OCI-LY3 (cell line): ENCODE measurements at regions not wholly inside any gene's neighbourhood (a gene's known extent, or its start where the extent isn't known, plus 50 kb on each side); places are given as distances from the start of the nearest gene placed in this dataset.

Experiments
- H2AFZ ChIP-seq: fragments of 200-600, 300-600 bp; shearing (Covaris generic); 2 replicates; pipeline ENCODE4 v1.6.0; 2014; ENCODE audit warnings: antibody characterized with exemption, low read depth, low read length
- H3K27ac ChIP-seq: fragments of 200-600, 300-600 bp; sonication (generic); 2 replicates; pipeline ENCODE4 v1.5.1; 2014; ENCODE audit warnings: mild to moderate bottlenecking, low read length, moderate library complexity, mixed read lengths
- H3K27me3 ChIP-seq: fragments of 200-600, 300-600 bp; sonication (generic); 2 replicates; pipeline ENCODE4 v1.6.1; 2014; ENCODE audit warnings: low read depth, low read length, mixed read lengths
- H3K36me3 ChIP-seq: fragments of 200-600, 300-600 bp; sonication (generic); replicated peaks from 2 replicates; pipeline ENCODE3; 2014; ENCODE audit warnings: low read depth, low read length, mixed read lengths
- H3K4me1 ChIP-seq: fragments of 300-600, 200-600 bp; sonication (generic); 2 replicates; pipeline ENCODE4 v1.6.1; 2014; ENCODE audit warnings: low read length, mixed read lengths
- H3K4me2 ChIP-seq: fragments of 200-600, 300-600 bp; sonication (generic); 2 replicates; pipeline ENCODE4 v1.6.1; 2014; ENCODE audit warnings: low read length, mixed read lengths
- H3K4me3 ChIP-seq: fragments of 300-600, 200-600 bp; sonication (generic); 2 replicates; pipeline ENCODE4 v1.5.1; 2014; ENCODE audit warnings: antibody characterized with exemption, mild to moderate bottlenecking, low read length, moderate library complexity
- H3K79me2 ChIP-seq: fragments of 300-600, 200-600 bp; shearing (Covaris generic); 2 replicates; pipeline ENCODE4 v1.6.1; 2014; ENCODE audit warnings: mild to moderate bottlenecking, low read length, mixed read lengths
- H3K9ac ChIP-seq: fragments of 300-600, 200-600 bp; shearing (Covaris generic); 2 replicates; pipeline ENCODE4 v1.6.0; 2014; ENCODE audit warnings: mild to moderate bottlenecking, low read length, moderate library complexity
- H3K9me3 ChIP-seq: fragments of 200-600, 300-600 bp; shearing (Covaris generic); 2 replicates; pipeline ENCODE4 v1.6.1; 2014; ENCODE audit warnings: low read length, mixed read lengths; ENCODE audit not compliant: insufficient read depth
- H4K20me1 ChIP-seq: fragments of 200-600, 300-600 bp; sonication (generic); 2 replicates; pipeline ENCODE4 v1.6.1; 2016; ENCODE audit warnings: low read length, mixed read lengths; ENCODE audit not compliant: insufficient read depth
- EZH2phosphoT487 ChIP-seq: fragments of 200-600 bp; shearing (Covaris generic); IDR thresholded peaks from 2 replicates; pipeline ENCODE4 v1.6.1; 2018; ENCODE audit warnings: antibody characterized with exemption, mixed run types, low read depth
- TF ChIP-seq, protein P1 (sequence below): fragments of 200-600, 300-600 bp; sonication (generic); IDR thresholded peaks from 2 replicates; pipeline ENCODE4 v1.5.1; 2014; ENCODE audit warnings: antibody characterized with exemption, low read length, low read depth

GRCh38 chr12:126193190-126193589 lies 1128.0 kb downstream of the AACS start:
- no peak for TF ChIP-seq EZH2phosphoT487
- H3K27ac ChIP-seq, result no peak overlapping the region
- H3K9ac ChIP-seq, result no peak overlapping the region
- H2AFZ ChIP-seq, result no peak overlapping the region
- no peaks in the 10 kb centered on the region for H3K36me3 ChIP-seq
- H3K9me3 ChIP-seq, result no peaks in the 10 kb centered on the region
- H3K4me3 ChIP-seq, result no peak overlapping the region
- no peaks in the 10 kb centered on the region for H3K27me3 ChIP-seq
- H3K4me1 ChIP-seq, result peaks cover 10% of the 10 kb centered on the region
- 0 out of 2 replicates have a peak overlapping the region, but pooled peaks have one; percentile 4 for H3K4me2 ChIP-seq
- no peaks in the 10 kb centered on the region for H4K20me1 ChIP-seq
- H3K79me2 ChIP-seq, result no peaks in the 10 kb centered on the region

- no peak for TF ChIP-seq EZH2phosphoT487
- TF ChIP-seq, protein P1, sequence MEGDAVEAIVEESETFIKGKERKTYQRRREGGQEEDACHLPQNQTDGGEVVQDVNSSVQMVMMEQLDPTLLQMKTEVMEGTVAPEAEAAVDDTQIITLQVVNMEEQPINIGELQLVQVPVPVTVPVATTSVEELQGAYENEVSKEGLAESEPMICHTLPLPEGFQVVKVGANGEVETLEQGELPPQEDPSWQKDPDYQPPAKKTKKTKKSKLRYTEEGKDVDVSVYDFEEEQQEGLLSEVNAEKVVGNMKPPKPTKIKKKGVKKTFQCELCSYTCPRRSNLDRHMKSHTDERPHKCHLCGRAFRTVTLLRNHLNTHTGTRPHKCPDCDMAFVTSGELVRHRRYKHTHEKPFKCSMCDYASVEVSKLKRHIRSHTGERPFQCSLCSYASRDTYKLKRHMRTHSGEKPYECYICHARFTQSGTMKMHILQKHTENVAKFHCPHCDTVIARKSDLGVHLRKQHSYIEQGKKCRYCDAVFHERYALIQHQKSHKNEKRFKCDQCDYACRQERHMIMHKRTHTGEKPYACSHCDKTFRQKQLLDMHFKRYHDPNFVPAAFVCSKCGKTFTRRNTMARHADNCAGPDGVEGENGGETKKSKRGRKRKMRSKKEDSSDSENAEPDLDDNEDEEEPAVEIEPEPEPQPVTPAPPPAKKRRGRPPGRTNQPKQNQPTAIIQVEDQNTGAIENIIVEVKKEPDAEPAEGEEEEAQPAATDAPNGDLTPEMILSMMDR, result no peak
- Histone ChIP-seq H3K4me1 (peaks cover 10% of the 10 kb centered on the region), H4K20me1 (no peaks in the 10 kb centered on the region), H3K27me3 (no peaks in the 10 kb centered on the region), H3K4me2 (no peak overlapping the region), H3K9ac (no peak overlapping the region), H3K9me3 (no peaks in the 10 kb centered on the region), H3K27ac (no peak overlapping the region), H3K79me2 (no peaks in the 10 kb centered on the region), H2AFZ (no peak overlapping the region), H3K4me3 (no peak overlapping the region), H3K36me3 (no peaks in the 10 kb centered on the region)
These were observed 1131.0 kb downstream of the AACS start for GRCh38 chr12:126196263-126196662.

GRCh38 chr12:126198516-126198915 lies 1133.3 kb downstream of the AACS start:
- no peak overlapping the region for H2AFZ ChIP-seq
- H3K9ac ChIP-seq, result no peak overlapping the region

DNA sequence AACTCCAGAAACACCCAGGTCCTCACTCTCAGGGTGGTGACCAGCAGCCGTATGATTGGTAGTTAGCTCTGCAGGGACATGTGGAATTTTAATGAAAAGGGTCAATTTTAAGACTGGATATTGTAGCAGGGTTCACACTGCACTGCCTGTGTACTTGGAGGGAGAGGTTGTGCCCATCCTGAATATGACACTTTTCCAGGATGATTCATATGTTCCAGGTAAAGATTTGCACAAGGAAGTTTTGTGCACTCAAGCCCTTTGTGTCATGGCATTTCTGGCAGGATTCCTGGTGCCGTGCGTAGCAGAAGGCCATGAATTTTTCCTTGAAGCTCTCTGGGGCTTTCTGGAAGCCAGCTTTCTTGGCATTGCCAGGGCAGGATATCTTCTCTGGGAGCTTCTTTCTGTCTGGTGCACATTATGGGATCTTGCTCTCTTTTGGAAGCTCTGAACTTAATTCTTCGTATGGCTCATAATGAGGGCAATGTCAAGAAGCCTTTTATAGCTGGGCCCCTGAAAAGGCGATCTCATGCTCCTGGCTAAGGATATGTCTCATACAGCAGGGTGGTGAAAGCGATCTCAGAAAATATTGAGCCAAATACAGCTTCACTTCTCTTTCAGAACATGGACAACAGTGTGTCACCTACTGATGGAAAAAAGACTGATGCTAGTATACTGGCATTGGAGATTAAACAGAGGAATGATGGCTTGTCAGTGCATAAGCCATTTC lies 1133.9 kb downstream of the AACS start:
- Histone ChIP-seq H3K4me2 (no peak overlapping the region), H2AFZ (no peak overlapping the region), H3K4me3 (no peak overlapping the region), H3K4me1 (peaks cover 7% of the 10 kb centered on the region; the same call in 1 of the 2 replicates), H3K79me2 (no peaks in the 10 kb centered on the region), H3K27ac (no peak overlapping the region), H4K20me1 (no peaks in the 10 kb centered on the region), H3K27me3 (no peaks in the 10 kb centered on the region), H3K9ac (no peak overlapping the region), H3K9me3 (no peaks in the 10 kb centered on the region), H3K36me3 (no peaks in the 10 kb centered on the region)
- TF ChIP-seq, protein P1, result no peak
- TF ChIP-seq EZH2phosphoT487, result no peak

More at GRCh38 chr12:126198516-126198915, 1133.3 kb downstream of the AACS start:
- peaks cover 8% of the 10 kb centered on the region for H3K4me1 ChIP-seq
- no peak overlapping the region for H3K4me3 ChIP-seq
- TF ChIP-seq, protein P1, result no peak
- no peak for TF ChIP-seq EZH2phosphoT487
- H3K36me3 ChIP-seq, result no peaks in the 10 kb centered on the region
- no peak overlapping the region for H3K27ac ChIP-seq
- H3K4me2 ChIP-seq, result no peak overlapping the region
- H4K20me1 ChIP-seq, result no peaks in the 10 kb centered on the region
- no peaks in the 10 kb centered on the region for H3K79me2 ChIP-seq
- H3K9me3 ChIP-seq, result no peaks in the 10 kb centered on the region
- no peaks in the 10 kb centered on the region for H3K27me3 ChIP-seq
